ENCODE measurements at regions not wholly inside any gene's neighbourhood (a gene's known extent, or its start where the extent isn't known, plus 50 kb on each side); places are given as distances from the start of the nearest gene placed in this dataset.

GRCh38 chr18:26764586-26764985, 100.9 kb downstream of the AQP4 start:
- Histone ChIP-seq H3K79me2 (ENCODE audit: insufficient read depth, low read length) (no peaks in the 10 kb centered on the region), H3K9me3 (ENCODE audit: low read length) (no peaks in the 10 kb centered on the region), H3K36me3 (ENCODE audit: insufficient read depth, low read length) (no peaks in the 10 kb centered on the region), H3K9ac (ENCODE audit: low read length) (no peak overlapping the region), H3K4me1 (ENCODE audit: insufficient read depth, low read length, severe bottlenecking) (no peaks in the 10 kb centered on the region), H3K27ac (ENCODE audit: low read depth, low read length, poor library complexity, severe bottlenecking) (no peak overlapping the region), H3K9me2 (ENCODE audit: low read depth, low read length) (no peaks in the 10 kb centered on the region), H3F3A (ENCODE audit: insufficient read depth, low read length) (no peaks in the 10 kb centered on the region), H3K4me2 (ENCODE audit: low read length) (no peak overlapping the region), H2AFZ (ENCODE audit: low read length) (no peak overlapping the region), H3K4me3 (ENCODE audit: low read depth, low read length, poor library complexity, severe bottlenecking) (no peak overlapping the region), H3K27me3 (ENCODE audit: insufficient read depth, low read length) (no peaks in the 10 kb centered on the region), H4K20me1 (ENCODE audit: insufficient read depth, low read length) (no peaks in the 10 kb centered on the region)
- no peak for TF ChIP-seq EZH2 (IDR thresholded peaks at IDR 0.05; ENCODE audit: borderline replicate concordance, low read length)
- TF ChIP-seq, protein P1, sequence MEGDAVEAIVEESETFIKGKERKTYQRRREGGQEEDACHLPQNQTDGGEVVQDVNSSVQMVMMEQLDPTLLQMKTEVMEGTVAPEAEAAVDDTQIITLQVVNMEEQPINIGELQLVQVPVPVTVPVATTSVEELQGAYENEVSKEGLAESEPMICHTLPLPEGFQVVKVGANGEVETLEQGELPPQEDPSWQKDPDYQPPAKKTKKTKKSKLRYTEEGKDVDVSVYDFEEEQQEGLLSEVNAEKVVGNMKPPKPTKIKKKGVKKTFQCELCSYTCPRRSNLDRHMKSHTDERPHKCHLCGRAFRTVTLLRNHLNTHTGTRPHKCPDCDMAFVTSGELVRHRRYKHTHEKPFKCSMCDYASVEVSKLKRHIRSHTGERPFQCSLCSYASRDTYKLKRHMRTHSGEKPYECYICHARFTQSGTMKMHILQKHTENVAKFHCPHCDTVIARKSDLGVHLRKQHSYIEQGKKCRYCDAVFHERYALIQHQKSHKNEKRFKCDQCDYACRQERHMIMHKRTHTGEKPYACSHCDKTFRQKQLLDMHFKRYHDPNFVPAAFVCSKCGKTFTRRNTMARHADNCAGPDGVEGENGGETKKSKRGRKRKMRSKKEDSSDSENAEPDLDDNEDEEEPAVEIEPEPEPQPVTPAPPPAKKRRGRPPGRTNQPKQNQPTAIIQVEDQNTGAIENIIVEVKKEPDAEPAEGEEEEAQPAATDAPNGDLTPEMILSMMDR (IDR thresholded peaks at IDR 0.05; ENCODE audit: low read length) = no peak

DNA sequence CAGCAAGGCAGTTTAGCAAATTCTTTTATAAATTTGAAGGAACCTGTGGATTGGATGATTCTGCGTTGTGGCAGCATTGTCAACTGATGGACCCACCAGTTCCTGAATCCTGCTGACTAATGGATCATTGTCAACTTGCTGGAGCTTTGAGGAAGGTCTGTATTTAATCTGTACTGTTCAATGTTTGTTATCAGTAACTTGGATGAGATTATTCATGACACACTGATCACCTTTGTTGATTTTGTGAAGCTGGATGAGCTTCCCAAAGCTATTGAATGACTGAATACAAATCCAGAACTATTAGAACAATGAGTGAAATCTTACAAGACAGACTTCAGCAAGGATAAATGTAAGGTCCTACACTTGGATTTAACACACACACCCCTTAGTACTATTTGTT, 101.3 kb downstream of the AQP4 start:
- H3K4me1 ChIP-seq (ENCODE audit: insufficient read depth, low read length, severe bottlenecking) = no peaks in the 10 kb centered on the region
- no peak overlapping the region for H3K4me2 ChIP-seq (ENCODE audit: low read length)
- no peaks in the 10 kb centered on the region for H3K9me2 ChIP-seq (ENCODE audit: low read depth, low read length)
- H3K27ac ChIP-seq (ENCODE audit: low read depth, low read length, poor library complexity, severe bottlenecking) = no peak overlapping the region
- no peaks in the 10 kb centered on the region for H3K9me3 ChIP-seq (ENCODE audit: low read length)
- H4K20me1 ChIP-seq (ENCODE audit: insufficient read depth, low read length) = no peaks in the 10 kb centered on the region
- TF ChIP-seq, protein P1 (IDR thresholded peaks at IDR 0.05; ENCODE audit: low read length) = no peak
- TF ChIP-seq EZH2 (IDR thresholded peaks at IDR 0.05; ENCODE audit: borderline replicate concordance, low read length) = no peak
- H2AFZ ChIP-seq (ENCODE audit: low read length) = no peak overlapping the region
- H3K9ac ChIP-seq (ENCODE audit: low read length) = no peak overlapping the region
- no peaks in the 10 kb centered on the region for H3K27me3 ChIP-seq (ENCODE audit: insufficient read depth, low read length)
- H3K4me3 ChIP-seq (ENCODE audit: low read depth, low read length, poor library complexity, severe bottlenecking) = no peak overlapping the region
- H3K79me2 ChIP-seq (ENCODE audit: insufficient read depth, low read length) = no peaks in the 10 kb centered on the region
- no peaks in the 10 kb centered on the region for H3K36me3 ChIP-seq (ENCODE audit: insufficient read depth, low read length)
- no peaks in the 10 kb centered on the region for H3F3A ChIP-seq (ENCODE audit: insufficient read depth, low read length)

DNA sequence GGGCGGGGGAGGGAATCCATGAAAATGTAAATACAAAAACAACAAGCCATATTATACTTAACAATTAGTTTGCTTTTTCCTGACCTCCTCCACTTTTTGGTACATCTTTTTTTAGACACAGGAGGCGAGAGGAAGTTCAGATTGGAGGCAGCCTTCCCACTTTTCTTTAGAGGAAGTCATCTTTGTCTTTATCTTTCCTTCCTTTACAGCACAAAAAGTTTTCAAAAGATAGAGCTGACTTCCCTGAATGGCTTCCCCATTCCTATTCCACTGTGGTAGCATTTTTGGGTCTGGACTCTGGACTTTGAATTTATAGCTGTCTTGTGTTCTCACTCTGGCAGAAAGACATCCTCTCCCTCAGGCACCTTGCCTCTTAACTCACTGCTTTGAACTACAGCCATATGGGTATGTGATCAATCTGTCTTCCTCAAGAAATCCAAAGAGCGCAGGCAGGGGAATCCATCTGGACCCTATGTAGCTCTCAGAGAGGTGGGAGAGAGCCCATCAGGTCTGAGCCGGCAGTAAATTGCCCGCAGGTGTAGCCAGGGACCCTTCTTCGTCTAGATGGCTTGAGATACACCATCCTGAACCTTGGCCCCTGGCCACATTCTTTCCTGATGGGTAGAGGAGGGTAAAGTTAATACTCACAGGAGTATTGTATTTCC, 101.9 kb downstream of the AQP4 start:
- Histone ChIP-seq H3K4me3 (ENCODE audit: low read depth, low read length, poor library complexity, severe bottlenecking) (no peak overlapping the region), H3K9me3 (ENCODE audit: low read length) (no peaks in the 10 kb centered on the region), H3K9ac (ENCODE audit: low read length) (no peak overlapping the region), H2AFZ (ENCODE audit: low read length) (no peak overlapping the region), H3K36me3 (ENCODE audit: insufficient read depth, low read length) (no peaks in the 10 kb centered on the region), H3K27ac (ENCODE audit: low read depth, low read length, poor library complexity, severe bottlenecking) (no peak overlapping the region), H4K20me1 (ENCODE audit: insufficient read depth, low read length) (no peaks in the 10 kb centered on the region), H3K4me2 (ENCODE audit: low read length) (no peak overlapping the region), H3K4me1 (ENCODE audit: insufficient read depth, low read length, severe bottlenecking) (no peaks in the 10 kb centered on the region), H3F3A (ENCODE audit: insufficient read depth, low read length) (no peaks in the 10 kb centered on the region), H3K79me2 (ENCODE audit: insufficient read depth, low read length) (no peaks in the 10 kb centered on the region), H3K9me2 (ENCODE audit: low read depth, low read length) (no peaks in the 10 kb centered on the region), H3K27me3 (ENCODE audit: insufficient read depth, low read length) (no peaks in the 10 kb centered on the region)
- TF ChIP-seq, protein P1 (IDR thresholded peaks at IDR 0.05; ENCODE audit: low read length) = no peak
- no peak for TF ChIP-seq EZH2 (IDR thresholded peaks at IDR 0.05; ENCODE audit: borderline replicate concordance, low read length)
